ENCODE measurements at regions not wholly inside any gene's neighbourhood (a gene's known extent, or its start where the extent isn't known, plus 50 kb on each side); places are given as distances from the start of the nearest gene placed in this dataset.

- Histone ChIP-seq H3K4me3 (ENCODE audit: low read depth, low read length, poor library complexity, severe bottlenecking) (no peak overlapping the region), H3K36me3 (ENCODE audit: insufficient read depth, low read length) (no peaks in the 10 kb centered on the region), H3K4me1 (ENCODE audit: insufficient read depth, low read length, severe bottlenecking) (no peaks in the 10 kb centered on the region), H3K9me2 (ENCODE audit: low read depth, low read length) (no peaks in the 10 kb centered on the region), H3K9ac (ENCODE audit: low read length) (no peak overlapping the region), H3F3A (ENCODE audit: insufficient read depth, low read length) (no peaks in the 10 kb centered on the region), H2AFZ (ENCODE audit: low read length) (no peak overlapping the region), H3K4me2 (ENCODE audit: low read length) (no peak overlapping the region), H3K9me3 (ENCODE audit: low read length) (no peaks in the 10 kb centered on the region), H4K20me1 (ENCODE audit: insufficient read depth, low read length) (no peaks in the 10 kb centered on the region), H3K27me3 (ENCODE audit: insufficient read depth, low read length) (no peaks in the 10 kb centered on the region), H3K27ac (ENCODE audit: low read depth, low read length, poor library complexity, severe bottlenecking) (no peak overlapping the region), H3K79me2 (ENCODE audit: insufficient read depth, low read length) (no peaks in the 10 kb centered on the region)
- TF ChIP-seq EZH2 (IDR thresholded peaks at IDR 0.05; ENCODE audit: borderline replicate concordance, low read length) (no peak), CTCF (IDR thresholded peaks at IDR 0.05; ENCODE audit: low read length) (no peak)
Measured at GRCh38 chr9:71609448-71609830, 158.9 kb downstream of the CEMIP2 start.

GRCh38 chr9:71608825-71609447, 159.4 kb downstream of the CEMIP2 start:
- Histone ChIP-seq H3K9ac (ENCODE audit: low read length) (no peak overlapping the region), H3K27me3 (ENCODE audit: insufficient read depth, low read length) (no peaks in the 10 kb centered on the region), H3K4me2 (ENCODE audit: low read length) (no peak overlapping the region), H3K4me1 (ENCODE audit: insufficient read depth, low read length, severe bottlenecking) (no peaks in the 10 kb centered on the region), H3K79me2 (ENCODE audit: insufficient read depth, low read length) (no peaks in the 10 kb centered on the region), H2AFZ (ENCODE audit: low read length) (no peak overlapping the region), H3F3A (ENCODE audit: insufficient read depth, low read length) (no peaks in the 10 kb centered on the region), H3K9me2 (ENCODE audit: low read depth, low read length) (no peaks in the 10 kb centered on the region), H3K9me3 (ENCODE audit: low read length) (no peaks in the 10 kb centered on the region), H4K20me1 (ENCODE audit: insufficient read depth, low read length) (no peaks in the 10 kb centered on the region), H3K36me3 (ENCODE audit: insufficient read depth, low read length) (no peaks in the 10 kb centered on the region), H3K4me3 (ENCODE audit: low read depth, low read length, poor library complexity, severe bottlenecking) (no peak overlapping the region), H3K27ac (ENCODE audit: low read depth, low read length, poor library complexity, severe bottlenecking) (no peak overlapping the region)
- no peak for TF ChIP-seq EZH2 (IDR thresholded peaks at IDR 0.05; ENCODE audit: borderline replicate concordance, low read length)
- no peak for TF ChIP-seq CTCF (IDR thresholded peaks at IDR 0.05; ENCODE audit: low read length)

- H4K20me1 ChIP-seq (ENCODE audit: insufficient read depth, low read length) = no peaks in the 10 kb centered on the region
- no peaks in the 10 kb centered on the region for H3F3A ChIP-seq (ENCODE audit: insufficient read depth, low read length)
- no peak overlapping the region for H3K4me3 ChIP-seq (ENCODE audit: low read depth, low read length, poor library complexity, severe bottlenecking)
- H3K36me3 ChIP-seq (ENCODE audit: insufficient read depth, low read length) = no peaks in the 10 kb centered on the region
- H3K27ac ChIP-seq (ENCODE audit: low read depth, low read length, poor library complexity, severe bottlenecking) = no peak overlapping the region
- no peak for TF ChIP-seq CTCF (IDR thresholded peaks at IDR 0.05; ENCODE audit: low read length)
- TF ChIP-seq EZH2 (IDR thresholded peaks at IDR 0.05; ENCODE audit: borderline replicate concordance, low read length) = no peak
- H3K4me2 ChIP-seq (ENCODE audit: low read length) = no peak overlapping the region
- H3K27me3 ChIP-seq (ENCODE audit: insufficient read depth, low read length) = no peaks in the 10 kb centered on the region
- H3K79me2 ChIP-seq (ENCODE audit: insufficient read depth, low read length) = no peaks in the 10 kb centered on the region
- H3K9me2 ChIP-seq (ENCODE audit: low read depth, low read length) = no peaks in the 10 kb centered on the region
- no peaks in the 10 kb centered on the region for H3K9me3 ChIP-seq (ENCODE audit: low read length)
- H3K4me1 ChIP-seq (ENCODE audit: insufficient read depth, low read length, severe bottlenecking) = no peaks in the 10 kb centered on the region
- H3K9ac ChIP-seq (ENCODE audit: low read length) = no peak overlapping the region
- H2AFZ ChIP-seq (ENCODE audit: low read length) = no peak overlapping the region
Measured at GRCh38 chr9:71608021-71608420, 160.3 kb downstream of the CEMIP2 start.
